IMR-90 (cell line): ENCODE measurements at regions not wholly inside any gene's neighbourhood (a gene's known extent, or its start where the extent isn't known, plus 50 kb on each side); places are given as distances from the start of the nearest gene placed in this dataset.

ENCODE experiments used
- ATAC-seq: fragments of 200-7000 bp; cut with Tn5 transposase; 2 replicates; pipeline ENCODE4 v1.9.1; 2020; ENCODE audit warnings: low read depth, mild to moderate bottlenecking, moderate library complexity
- BruUV-seq: library from RNA; stranded (reverse); fragments of 400-500 nt; replicated peaks from 2 replicates; lab custom pipeline; 2021; lab: Mats Ljungman, UMichigan
- CTCF ChIA-PET: fragments of 300-600 bp; formaldehyde crosslinking; extraction: SDS; loops from one replicate; lab custom pipeline; 2021; ENCODE audit warnings: antibody characterized with exemption; lab: Yijun Ruan, JAX
- POLR2A ChIA-PET: fragments of 300-600 bp; sonication (Branson Sonifier 250); formaldehyde crosslinking; loops from one replicate; lab custom pipeline; 2022; ENCODE audit warnings: antibody characterized with exemption; ENCODE audit not compliant: unreplicated experiment; lab: Charles Lee
- DNase-seq: peaks from one replicate; pipeline ENCODE4 v3.0.0; 2013
- H2AFZ ChIP-seq: replicated peaks from 2 replicates; pipeline ENCODE3; 2013; ENCODE audit warnings: low read length, mild to moderate bottlenecking; ENCODE audit not compliant: poor library complexity
- H2AK5ac ChIP-seq: 2 replicates; pipeline ENCODE4 v1.6.1; 2013; ENCODE audit warnings: low read depth, low read length, inconsistent platforms
- H2AK9ac ChIP-seq: replicated peaks from 2 replicates; pipeline ENCODE3; 2013; ENCODE audit warnings: mild to moderate bottlenecking, low read depth, low read length, moderate library complexity; ENCODE audit not compliant: poor library complexity
- H2BK120ac ChIP-seq: 2 replicates; pipeline ENCODE4 v1.6.1; 2013; ENCODE audit warnings: low read depth, low read length, inconsistent platforms
- H2BK15ac ChIP-seq: 3 replicates; pipeline ENCODE4 v1.6.1; 2013; ENCODE audit warnings: low read depth, low read length, inconsistent platforms
- H2BK20ac ChIP-seq: 2 replicates; pipeline ENCODE4 v1.6.1; 2013; ENCODE audit warnings: low read depth, mild to moderate bottlenecking, inconsistent platforms, low read length, moderate library complexity
- H2BK5ac ChIP-seq: 2 replicates; pipeline ENCODE4 v1.6.1; 2013; ENCODE audit warnings: mild to moderate bottlenecking, low read depth, low read length, inconsistent platforms; ENCODE audit not compliant: poor library complexity, severe bottlenecking
- H3K14ac ChIP-seq: replicated peaks from 2 replicates; pipeline ENCODE4 v1.6.1; 2013; ENCODE audit warnings: low read depth, low read length, inconsistent platforms
- H3K18ac ChIP-seq: 2 replicates; pipeline ENCODE4 v1.6.1; 2013; ENCODE audit warnings: low read depth, low read length, control low read depth
- H3K23ac ChIP-seq: 2 replicates; pipeline ENCODE4 v1.6.1; 2013; ENCODE audit warnings: low read depth, low read length, inconsistent platforms
- H3K27ac ChIP-seq: 2 replicates; pipeline ENCODE4 v1.5.1; 2013; ENCODE audit warnings: mild to moderate bottlenecking, control low read depth, low read length; ENCODE audit not compliant: insufficient read depth
- H3K27me3 ChIP-seq: 2 replicates; pipeline ENCODE4 v1.6.1; 2013; ENCODE audit warnings: low read length; ENCODE audit not compliant: control insufficient read depth, insufficient read depth
- H3K36me3 ChIP-seq: 2 replicates; pipeline ENCODE4 v1.6.1; 2013; ENCODE audit warnings: low read length, mixed read lengths; ENCODE audit not compliant: control insufficient read depth, insufficient read depth
- H3K4ac ChIP-seq: 2 replicates; pipeline ENCODE4 v1.6.1; 2013; ENCODE audit warnings: low read depth, low read length, inconsistent platforms
- H3K4me1 ChIP-seq: 2 replicates; pipeline ENCODE4 v1.6.1; 2013; ENCODE audit warnings: low read length, mixed read lengths; ENCODE audit not compliant: control insufficient read depth, insufficient read depth
- H3K4me2 ChIP-seq: 2 replicates; pipeline ENCODE4 v1.6.1; 2013; ENCODE audit warnings: low read depth, mild to moderate bottlenecking, control low read depth, low read length, moderate library complexity
- H3K4me3 ChIP-seq: 2 replicates; pipeline ENCODE4 v1.5.1; 2013; ENCODE audit warnings: low read depth, mild to moderate bottlenecking, control low read depth, low read length, moderate library complexity; ENCODE audit not compliant: insufficient read depth
- H3K56ac ChIP-seq: 2 replicates; pipeline ENCODE4 v1.6.1; 2013; ENCODE audit warnings: low read length, inconsistent platforms; ENCODE audit not compliant: insufficient read depth; ENCODE audit errors: extremely low read depth
- H3K79me1 ChIP-seq, 2 experiments: 2 replicates each; pipeline ENCODE4 v1.6.1; 2013; ENCODE audit warnings: low read length in 2 of 2, inconsistent platforms in 1 of 2, low read depth in 1 of 2
- H3K9ac ChIP-seq: 2 replicates; pipeline ENCODE4 v1.6.1; 2013; ENCODE audit warnings: low read depth, low read length, control low read depth
- H3K9me1 ChIP-seq: 2 replicates; pipeline ENCODE4 v1.6.1; 2013; ENCODE audit warnings: low read length, inconsistent platforms; ENCODE audit not compliant: insufficient read depth
- H3K9me3 ChIP-seq: 2 replicates; pipeline ENCODE4 v1.6.1; 2013; ENCODE audit warnings: low read length; ENCODE audit not compliant: control insufficient read depth, insufficient read depth
- H4K20me1 ChIP-seq: 2 replicates; pipeline ENCODE4 v1.6.1; 2013; ENCODE audit warnings: low read length, inconsistent platforms; ENCODE audit not compliant: insufficient read depth
- H4K5ac ChIP-seq: 2 replicates; pipeline ENCODE4 v1.6.1; 2013; ENCODE audit warnings: mild to moderate bottlenecking, low read depth, low read length, control low read depth
- H4K8ac ChIP-seq, 2 experiments: 2 replicates each; pipeline ENCODE4 v1.6.1; 2013; ENCODE audit warnings: low read depth in 2 of 2, low read length in 2 of 2, control low read depth in 1 of 2, inconsistent platforms in 1 of 2
- H4K91ac ChIP-seq: 2 replicates; pipeline ENCODE4 v1.6.1; 2013; ENCODE audit warnings: low read depth, low read length, inconsistent platforms; ENCODE audit not compliant: insufficient read depth
- MAFK ChIP-seq: IDR thresholded peaks from 2 replicates; pipeline ENCODE4 v1.6.1; 2012; ENCODE audit warnings: low read depth, low read length, improper control_type of control experiment
- MAZ ChIP-seq: IDR thresholded peaks from 2 replicates; pipeline ENCODE4 v1.6.1; 2012; ENCODE audit warnings: low read depth, mild to moderate bottlenecking, low read length, improper control_type of control experiment, moderate library complexity, borderline replicate concordance
- WGBS, 2 experiments: methylation state at CpG; one replicate each; pipeline versions ENCODE4 v1.1.5 to v1.1.7; 2013; ENCODE audit warnings: missing lambda C conversion rate in 2 of 2; ENCODE audit not compliant: insufficient read length in 1 of 2; ENCODE audit errors: extremely low coverage in 2 of 2; 5-methylcytosine and 5-hydroxymethylcytosine counted together
- dilution Hi-C: fragments of 300-500 bp; cut with HindIII; formaldehyde crosslinking; loops from one replicate; pipeline ENCODE4 v1.14.3; 2018; ENCODE audit warnings: low sequenced_read_pairs; ENCODE audit not compliant: unreplicated experiment
- in situ Hi-C: fragments of 300-500 bp; cut with MboI; formaldehyde crosslinking; loops from 3 replicates; pipeline ENCODE4 v1.14.3; 2019; ENCODE audit warnings: low sequenced_read_pairs, inconsistent platforms, mixed read lengths
- intact Hi-C: fragments of 100-400 bp; cut with micrococcal nuclease; formaldehyde crosslinking; loops from 2 replicates; pipeline ENCODE4 v1.10.0; 2022

DNA sequence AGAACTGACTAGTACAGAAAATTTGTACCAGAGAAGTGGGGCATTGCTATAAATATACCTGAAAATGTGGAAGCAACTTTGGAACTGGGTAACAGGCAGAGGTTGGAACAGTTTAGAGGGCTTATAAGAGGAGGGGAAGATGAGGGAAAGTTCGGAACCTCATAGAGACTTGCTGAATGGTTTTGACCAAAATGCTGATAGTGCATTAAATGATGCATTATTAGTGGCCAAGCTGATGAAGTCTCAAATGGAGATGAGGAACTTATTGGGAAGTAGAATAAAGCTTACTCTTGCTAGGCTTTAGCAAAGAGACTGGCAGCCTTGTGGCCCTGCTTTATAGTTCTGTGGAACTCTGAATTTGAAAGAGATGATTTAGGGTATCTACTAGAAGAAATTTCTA lies 189.8 kb downstream of the FGF10 start:
- TF ChIP-seq MAZ (no peak), MAFK (peak; percentile 82)
- Histone ChIP-seq H4K20me1 (no peaks in the 10 kb centered on the region), H3K14ac (no peak overlapping the region), H2BK20ac (no peak overlapping the region), H4K8ac (no peak overlapping the region), H2AFZ (no peak overlapping the region), H3K9me1 (no peaks in the 10 kb centered on the region), H2BK15ac (no peak overlapping the region), H3K18ac (no peak overlapping the region), H3K23ac (no peak overlapping the region), H3K4me3 (no peak overlapping the region), H3K56ac (no peak overlapping the region), H2AK9ac (no peak overlapping the region), H3K4me2 (no peak overlapping the region), H3K4me1 (no peaks in the 10 kb centered on the region), H3K4ac (no peak overlapping the region), H3K9me3 (peaks cover 6% of the 10 kb centered on the region; the same call in 1 of the 2 replicates), H3K9ac (no peak overlapping the region), H3K27me3 (no peaks in the 10 kb centered on the region), H4K5ac (no peak overlapping the region), H4K91ac (no peak overlapping the region), H3K79me1 (no peaks in the 10 kb centered on the region), H2AK5ac (no peak overlapping the region), H3K36me3 (no peaks in the 10 kb centered on the region), H2BK120ac (no peak overlapping the region), H2BK5ac (no peak overlapping the region), H3K27ac (no peak overlapping the region)
- in situ Hi-C loops (no loop called here), intact Hi-C loops (no loop called here), dilution Hi-C loops (no loop called here)
- ChIA-PET CTCF (no interaction called here), POLR2A (no interaction called here)
- no peak for ATAC-seq
- no TSS peak for BruUV-seq
- WGBS, 2 experiments: 80% methylated on average over 1 of the region's 1 CpG; no CpG with 5 or more reads in 1 of the 2 experiments
- DNase-seq: no peak
